ENCODE measurements at regions not wholly inside any gene's neighbourhood (a gene's known extent, or its start where the extent isn't known, plus 50 kb on each side); places are given as distances from the start of the nearest gene placed in this dataset.

DNA sequence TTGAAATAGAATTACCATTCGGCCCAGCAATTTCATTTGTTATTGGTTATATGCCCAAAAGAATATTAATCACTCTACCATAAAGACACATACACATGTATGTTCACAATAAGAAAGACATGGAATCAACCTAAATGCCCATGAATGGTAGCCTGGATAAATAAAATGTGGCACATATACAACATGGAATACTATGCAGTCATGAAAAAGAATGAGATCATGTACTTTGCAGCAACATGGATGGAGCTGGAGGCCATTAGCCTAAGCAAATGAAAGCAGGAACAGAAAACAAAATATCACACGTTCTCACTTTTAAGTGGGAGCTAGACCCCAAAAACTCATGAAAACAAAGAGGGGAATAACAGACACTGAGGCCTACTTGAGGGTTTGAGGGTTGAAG is 52.6 kb upstream of the RNGTT start:
- TF ChIP-seq, protein P1, sequence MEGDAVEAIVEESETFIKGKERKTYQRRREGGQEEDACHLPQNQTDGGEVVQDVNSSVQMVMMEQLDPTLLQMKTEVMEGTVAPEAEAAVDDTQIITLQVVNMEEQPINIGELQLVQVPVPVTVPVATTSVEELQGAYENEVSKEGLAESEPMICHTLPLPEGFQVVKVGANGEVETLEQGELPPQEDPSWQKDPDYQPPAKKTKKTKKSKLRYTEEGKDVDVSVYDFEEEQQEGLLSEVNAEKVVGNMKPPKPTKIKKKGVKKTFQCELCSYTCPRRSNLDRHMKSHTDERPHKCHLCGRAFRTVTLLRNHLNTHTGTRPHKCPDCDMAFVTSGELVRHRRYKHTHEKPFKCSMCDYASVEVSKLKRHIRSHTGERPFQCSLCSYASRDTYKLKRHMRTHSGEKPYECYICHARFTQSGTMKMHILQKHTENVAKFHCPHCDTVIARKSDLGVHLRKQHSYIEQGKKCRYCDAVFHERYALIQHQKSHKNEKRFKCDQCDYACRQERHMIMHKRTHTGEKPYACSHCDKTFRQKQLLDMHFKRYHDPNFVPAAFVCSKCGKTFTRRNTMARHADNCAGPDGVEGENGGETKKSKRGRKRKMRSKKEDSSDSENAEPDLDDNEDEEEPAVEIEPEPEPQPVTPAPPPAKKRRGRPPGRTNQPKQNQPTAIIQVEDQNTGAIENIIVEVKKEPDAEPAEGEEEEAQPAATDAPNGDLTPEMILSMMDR (IDR thresholded peaks at IDR 0.05), result no peak
- no peak for TF ChIP-seq POLR2A (IDR thresholded peaks at IDR 0.05)

Measured in heart left ventricle (tissue), 13 donors.